HG02678 (cell line): ENCODE measurements at regions not wholly inside any gene's neighbourhood (a gene's known extent, or its start where the extent isn't known, plus 50 kb on each side); places are given as distances from the start of the nearest gene placed in this dataset.
"Not testable (repeated sequence)": the region's sequence is repeated elsewhere in the genome, so short reads cannot be mapped to it uniquely, and the experiment has no call there.

Source experiments
- ATAC-seq: cut with Tn5 transposase; IDR thresholded peaks from one replicate; pipeline ENCODE4 v1.9.1; 2021; ENCODE audit warnings: mild to moderate bottlenecking, moderate library complexity; ENCODE audit not compliant: unreplicated experiment

DNA sequence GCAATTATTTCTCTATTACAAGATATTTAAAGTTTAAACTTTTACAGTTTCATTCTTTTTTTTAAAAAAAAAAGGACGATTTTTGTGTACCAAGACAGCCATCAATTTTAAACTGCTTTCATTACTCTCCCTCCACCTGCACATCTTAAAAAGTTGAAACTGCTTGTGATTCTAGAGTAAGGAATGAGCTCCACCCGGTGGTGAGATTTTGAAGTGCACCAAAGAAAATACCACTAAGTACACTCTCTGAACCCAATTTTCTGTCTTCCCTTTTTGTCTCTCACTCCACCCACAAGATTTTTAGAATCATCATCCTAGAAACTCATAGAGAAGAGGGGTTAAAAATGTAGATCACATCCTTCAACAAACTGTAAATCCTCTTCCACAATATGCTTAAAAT lies 91.3 kb upstream of the WDR44 start:
- no peak for ATAC-seq

DNA sequence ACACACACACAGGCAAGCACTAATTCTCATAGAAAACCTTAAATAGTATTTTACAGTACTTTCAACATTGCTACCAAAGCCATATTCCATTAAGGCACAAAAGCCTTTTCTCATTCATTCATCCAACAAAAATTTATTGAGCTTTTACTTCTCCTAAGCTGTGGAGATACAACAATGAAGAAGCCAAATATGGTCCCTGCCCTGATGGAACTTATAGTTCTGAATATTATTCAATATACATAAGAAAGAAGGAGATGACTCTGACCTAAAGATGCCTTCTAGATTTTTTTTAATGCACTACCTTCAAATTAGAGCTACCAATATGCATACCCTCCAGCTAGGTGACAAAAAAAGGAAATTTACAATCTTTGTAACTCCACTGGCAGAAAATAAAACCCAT lies 90.0 kb upstream of the WDR44 start:
- no peak for ATAC-seq

DNA sequence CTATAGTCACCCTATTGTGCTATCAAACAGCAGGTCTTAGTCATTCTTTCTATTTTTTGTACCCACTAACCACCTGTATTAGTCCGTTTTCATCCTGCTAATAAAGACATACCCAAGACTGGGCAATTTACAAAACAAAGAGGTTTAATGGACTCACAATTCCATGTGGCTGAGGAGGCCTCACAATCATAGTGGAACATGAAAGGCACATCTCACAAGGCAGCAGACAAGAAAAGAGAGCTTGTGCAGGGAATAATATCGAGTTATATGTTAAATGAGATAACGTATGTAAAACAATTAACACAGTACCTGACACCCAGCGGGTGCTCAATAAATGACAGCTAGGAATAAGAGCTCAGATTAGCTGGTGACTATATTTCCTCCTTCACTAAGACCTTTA lies 88.1 kb upstream of the WDR44 start:
- ATAC-seq = no peak

- no peak for ATAC-seq
These were observed 86.7 kb upstream of the WDR44 start for GRCh38 chrX:118259213-118259612.

- ATAC-seq = no peak
These were observed 84.8 kb upstream of the WDR44 start for GRCh38 chrX:118261151-118261550.

DNA sequence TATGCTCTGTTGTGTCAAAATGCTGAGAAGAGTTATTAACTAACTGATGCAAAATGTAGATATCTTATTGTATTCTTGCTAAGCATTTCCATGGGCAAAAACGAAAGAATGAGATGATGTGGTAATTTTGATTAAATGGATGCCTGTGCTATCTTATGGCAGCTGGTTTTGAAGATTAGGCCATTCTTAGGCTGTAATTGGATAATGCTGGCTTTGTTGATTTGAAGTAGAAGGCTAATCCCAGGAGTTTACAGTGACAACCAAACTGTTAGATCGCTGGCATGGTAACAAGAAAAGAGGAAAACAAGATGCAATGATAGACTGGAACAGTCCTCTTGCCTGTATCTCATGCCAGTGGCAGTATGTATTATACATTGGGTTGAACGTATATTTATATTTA lies 74.1 kb upstream of the WDR44 start:
- no peak for ATAC-seq

DNA sequence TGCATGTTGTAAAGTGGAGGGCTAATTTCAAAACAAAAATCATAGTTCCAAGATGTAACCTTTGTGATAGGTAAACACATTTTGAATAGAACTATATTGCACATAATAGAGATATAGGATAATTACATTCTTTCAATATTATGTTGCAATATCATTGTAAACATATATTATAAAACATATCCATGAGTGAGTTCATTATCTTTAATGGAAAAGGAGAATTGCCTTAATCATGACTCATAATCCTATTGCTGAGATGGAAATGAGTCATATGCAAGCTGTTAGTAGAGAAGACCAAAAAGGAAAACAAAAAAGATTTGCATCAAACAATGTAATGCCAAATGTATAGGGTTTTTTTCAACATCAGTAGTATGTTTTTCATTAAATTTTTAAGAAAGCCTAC lies 73.7 kb upstream of the WDR44 start:
- no peak for ATAC-seq

DNA sequence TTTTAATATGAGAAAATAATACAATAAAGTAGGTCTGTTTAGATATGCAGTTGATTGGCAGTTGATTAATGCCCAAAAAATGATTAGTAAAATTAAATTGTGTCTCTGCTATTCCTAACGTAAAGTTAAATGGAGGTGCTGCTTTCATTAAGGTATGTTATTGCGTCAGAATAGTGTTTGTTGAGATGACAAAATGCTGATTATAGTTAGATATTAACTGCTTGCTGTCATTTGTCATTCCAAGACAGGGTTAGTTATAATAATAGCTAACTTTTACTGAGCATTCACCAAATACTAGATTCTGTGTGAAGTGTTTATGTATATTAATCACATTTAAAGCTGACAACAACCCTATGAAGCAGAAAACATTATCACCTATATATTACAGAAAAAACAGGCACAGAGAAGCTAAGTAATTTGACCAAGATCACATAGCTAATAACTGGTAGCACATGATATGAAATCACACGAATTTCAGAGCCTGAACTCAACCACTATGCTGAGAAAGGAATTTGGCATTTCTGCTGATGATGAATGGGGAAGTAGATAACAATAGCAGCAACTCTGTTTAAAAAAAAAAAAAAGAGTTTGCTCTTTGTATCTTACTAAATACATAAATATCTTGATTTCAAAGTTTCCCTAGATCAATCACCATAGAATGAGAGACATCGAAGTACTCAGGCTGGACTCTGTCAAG lies 59.7 kb upstream of the WDR44 start:
- no peak for ATAC-seq

GRCh38 chrX:118295818-118296217 lies 50.1 kb upstream of the WDR44 start:
- not testable (repeated sequence) for ATAC-seq
